NCI-H187 (cell line): ENCODE measurements at regions not wholly inside any gene's neighbourhood (a gene's known extent, or its start where the extent isn't known, plus 50 kb on each side); places are given as distances from the start of the nearest gene placed in this dataset.
"Not testable (repeated sequence)": the region's sequence is repeated elsewhere in the genome, so short reads cannot be mapped to it uniquely, and the experiment has no call there.

Experiments used
- DNase-seq, 2 experiments: peaks; one replicate each; lab custom pipeline; 2025; lab: John Stamatoyannopoulos, UW

DNA sequence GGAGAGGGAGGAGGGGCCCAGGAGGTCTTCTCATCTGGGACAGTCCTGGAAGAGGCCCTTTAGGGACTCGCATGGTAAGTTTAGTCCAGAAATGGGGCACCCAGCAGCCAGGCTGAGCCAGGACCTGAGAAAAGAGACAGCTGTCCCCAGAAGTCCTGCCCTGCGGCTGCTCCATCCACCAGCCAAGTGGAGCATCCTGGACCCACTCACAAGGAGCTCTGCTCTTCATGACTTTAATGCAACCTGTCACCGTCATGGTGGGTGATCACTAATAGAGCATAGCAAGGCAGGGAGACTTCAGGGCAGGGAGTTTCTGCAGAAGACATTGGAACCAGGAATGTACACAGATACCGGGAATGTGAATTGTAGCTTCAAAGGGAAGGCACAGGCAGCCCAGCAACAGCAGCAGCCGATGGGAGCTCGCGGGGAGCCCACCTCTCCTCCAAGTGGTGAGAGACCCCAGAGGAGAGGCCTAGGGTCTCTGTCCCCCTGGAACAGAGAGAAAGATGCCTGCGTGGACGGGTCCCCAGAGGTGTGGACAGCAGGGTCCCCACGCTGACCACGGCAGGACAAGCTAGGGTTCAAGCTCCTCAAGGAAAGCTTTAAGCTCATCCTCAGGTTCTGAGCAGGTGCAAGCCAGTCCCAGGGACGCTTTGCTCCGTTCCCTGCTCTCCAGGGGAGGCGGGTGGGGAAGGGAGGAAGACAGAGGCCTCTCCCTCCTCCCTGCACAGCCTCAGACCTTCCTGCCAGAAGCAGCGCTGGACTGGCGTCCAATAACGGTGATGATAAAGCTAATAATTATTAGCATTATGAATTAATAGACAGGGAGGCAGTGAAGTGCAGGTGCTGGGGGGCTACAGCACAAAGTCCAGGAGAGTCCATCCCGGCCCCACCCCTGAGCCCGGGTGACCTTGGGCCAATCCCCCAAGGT is 335.3 kb downstream of the ADGRD1 start:
- DNase-seq: not testable (repeated sequence)

DNA sequence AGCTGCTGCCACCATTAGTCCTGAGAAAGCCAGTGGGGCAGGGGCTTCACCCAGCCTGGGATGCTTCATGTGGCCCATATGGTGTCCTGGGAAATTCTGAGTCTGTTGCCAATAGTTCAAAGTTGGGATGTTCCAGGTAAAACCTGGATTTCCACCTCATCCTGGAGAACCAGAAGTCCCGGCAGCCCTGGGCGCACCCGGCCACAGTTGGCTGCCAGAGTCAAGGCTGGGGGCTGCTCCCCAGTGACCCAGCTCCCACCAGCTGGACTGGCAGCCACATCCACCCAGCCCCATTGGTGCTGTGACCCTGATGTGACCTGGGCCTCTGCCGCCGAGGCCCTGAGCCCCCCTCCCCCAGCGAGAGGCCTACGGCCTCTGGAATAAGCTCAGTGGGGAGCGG is 336.1 kb downstream of the ADGRD1 start:
- DNase-seq: not testable (repeated sequence)

DNA sequence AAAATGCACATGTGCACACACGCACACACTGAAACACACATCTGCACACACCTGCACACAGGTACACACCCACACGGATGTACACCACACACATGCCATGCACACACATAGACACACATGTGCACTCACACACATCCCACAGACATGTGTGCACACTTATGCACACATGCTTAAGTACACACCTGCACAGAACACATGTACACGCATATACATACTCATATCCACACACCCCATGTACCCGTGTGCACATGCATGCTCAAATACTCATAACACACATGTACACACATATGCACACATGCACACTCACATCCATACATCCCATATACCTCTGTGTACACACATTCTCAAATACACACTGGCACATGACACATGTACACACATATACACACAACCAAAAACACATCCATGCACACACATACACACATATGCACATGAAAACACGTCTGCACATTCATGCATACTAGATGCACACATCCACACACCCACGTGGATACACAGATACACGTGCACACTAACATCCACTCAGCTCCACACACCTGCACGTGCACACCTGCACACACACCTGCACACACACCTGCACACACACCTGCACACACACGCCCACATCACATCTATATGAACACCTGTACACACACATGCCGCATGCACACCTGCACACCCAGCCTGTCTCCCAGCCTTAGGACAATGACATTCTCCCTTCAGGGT is 336.7 kb downstream of the ADGRD1 start:
- no peak for DNase-seq

DNA sequence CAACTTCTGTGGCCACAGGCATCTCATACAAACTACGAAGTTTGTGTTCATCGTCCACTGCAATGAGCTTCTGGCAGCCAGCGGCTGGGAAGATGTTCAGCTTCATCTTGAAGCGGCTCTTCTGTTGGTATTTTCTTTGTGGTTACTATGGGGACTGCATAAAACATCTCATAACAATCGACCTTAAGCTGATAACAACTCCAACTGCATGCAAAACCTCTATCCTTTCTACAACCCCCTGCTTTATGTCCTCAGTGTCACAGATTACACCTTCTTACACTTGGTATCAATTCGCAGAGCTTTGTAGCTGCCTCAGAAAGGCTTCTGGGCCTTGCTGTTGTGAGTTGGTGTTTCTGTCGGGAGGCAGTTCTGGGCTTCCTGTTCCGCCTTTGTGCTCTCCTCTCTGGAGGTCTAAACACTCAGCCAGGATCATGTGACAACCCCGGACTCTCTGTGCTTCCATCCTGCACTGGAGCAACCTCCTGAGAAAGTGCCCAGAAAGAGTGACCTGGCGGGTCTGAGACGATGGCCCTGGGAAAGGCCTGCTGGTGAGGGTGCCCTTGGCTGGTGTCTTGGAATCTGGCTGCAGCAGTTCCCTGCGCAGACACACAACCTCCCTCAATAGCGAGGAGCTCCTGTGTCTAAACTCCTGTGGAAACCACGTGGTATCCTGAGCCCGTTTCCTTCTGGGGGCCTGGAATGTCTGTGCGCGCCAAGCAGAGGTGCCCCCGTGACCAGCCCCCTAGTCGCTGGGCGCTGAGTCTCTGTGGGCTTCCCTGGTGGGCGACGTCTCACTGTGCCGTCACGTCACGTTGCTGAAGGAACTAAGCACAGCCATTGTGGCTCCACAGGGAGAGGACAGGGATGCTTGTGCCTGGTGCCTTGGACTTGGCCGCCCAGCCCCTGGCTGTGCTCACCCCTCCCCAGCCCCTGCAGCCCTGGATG is 339.6 kb downstream of the ADGRD1 start:
- DNase-seq: not testable (repeated sequence)

DNA sequence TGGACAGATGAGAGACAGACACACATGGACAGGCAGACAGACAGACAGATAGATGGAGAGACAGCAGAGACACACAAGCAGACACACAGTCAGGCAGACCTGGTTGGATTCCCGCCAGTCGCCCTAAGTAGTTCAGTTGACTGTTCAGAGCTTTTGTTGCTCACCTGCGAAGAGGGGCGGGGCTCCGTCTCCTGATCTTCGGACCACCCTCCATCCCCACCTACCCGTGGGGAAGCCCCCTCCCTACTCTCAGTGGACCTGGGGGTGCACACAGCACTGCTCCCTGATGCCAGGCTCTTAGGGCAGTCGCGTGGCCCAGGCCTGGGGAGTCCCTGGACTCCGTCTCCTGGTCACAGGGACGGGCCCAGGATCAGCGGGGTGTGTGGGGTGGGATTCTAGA is 341.0 kb downstream of the ADGRD1 start:
- DNase-seq: not testable (repeated sequence)

DNA sequence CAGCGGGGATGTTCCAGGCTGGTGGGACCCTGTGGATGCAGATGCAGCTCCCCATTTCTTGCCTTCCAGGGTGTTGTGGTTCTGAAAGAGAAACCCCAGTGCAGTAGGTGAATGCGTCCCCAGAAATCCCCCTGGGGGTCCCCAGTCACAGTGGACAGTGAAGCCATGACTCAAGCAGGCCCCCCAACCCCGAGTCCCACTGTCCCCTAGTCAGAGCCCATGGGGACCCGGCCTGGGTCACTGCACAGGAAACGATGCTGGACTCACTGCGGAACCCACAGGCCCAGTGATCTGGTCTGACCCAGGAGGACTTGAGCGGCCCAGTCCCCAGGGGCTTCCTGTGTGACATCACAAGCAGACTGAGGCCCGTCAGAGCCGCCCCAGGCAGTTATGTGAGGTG is 341.4 kb downstream of the ADGRD1 start:
- not testable (repeated sequence) for DNase-seq

DNA sequence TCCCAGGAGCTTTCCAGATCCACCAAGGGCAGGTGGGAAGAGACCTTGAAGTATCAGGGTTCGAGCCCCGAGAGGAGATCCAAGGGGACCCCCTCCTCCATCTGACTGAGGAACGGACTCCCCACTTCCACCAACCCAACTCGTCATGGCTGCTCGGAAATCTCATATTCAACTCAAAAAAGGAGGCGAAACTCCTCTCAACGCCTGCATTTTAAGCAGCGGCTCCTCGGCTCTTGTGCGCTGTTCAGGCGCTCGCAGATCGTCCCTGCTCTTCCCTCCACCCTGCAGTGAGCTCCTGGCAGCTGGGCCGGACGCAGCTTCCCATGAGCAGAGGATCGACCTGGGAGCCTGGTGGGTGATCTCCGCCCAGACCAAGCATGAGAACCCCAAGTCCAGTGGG is 341.9 kb downstream of the ADGRD1 start:
- not testable (repeated sequence) for DNase-seq

DNA sequence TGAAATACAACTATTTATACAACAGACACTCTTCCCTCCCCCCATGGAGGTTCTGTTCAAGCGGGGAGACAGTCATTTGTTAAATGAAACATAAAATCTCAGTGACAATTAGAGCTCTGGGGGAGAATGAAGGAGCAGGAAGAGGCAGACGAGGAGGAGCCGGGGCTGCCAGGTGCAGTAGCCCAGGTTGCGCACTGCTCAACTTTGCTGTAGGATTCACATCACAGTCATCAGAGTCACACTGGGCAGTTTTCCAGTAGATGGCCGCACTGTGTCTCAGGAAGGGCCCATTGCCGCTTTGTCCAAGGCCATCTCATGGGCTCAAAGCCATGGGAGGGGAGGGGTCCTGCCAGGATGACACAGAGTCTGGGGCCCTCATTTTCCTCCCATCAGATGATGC is 342.4 kb downstream of the ADGRD1 start:
- DNase-seq: not testable (repeated sequence)

DNA sequence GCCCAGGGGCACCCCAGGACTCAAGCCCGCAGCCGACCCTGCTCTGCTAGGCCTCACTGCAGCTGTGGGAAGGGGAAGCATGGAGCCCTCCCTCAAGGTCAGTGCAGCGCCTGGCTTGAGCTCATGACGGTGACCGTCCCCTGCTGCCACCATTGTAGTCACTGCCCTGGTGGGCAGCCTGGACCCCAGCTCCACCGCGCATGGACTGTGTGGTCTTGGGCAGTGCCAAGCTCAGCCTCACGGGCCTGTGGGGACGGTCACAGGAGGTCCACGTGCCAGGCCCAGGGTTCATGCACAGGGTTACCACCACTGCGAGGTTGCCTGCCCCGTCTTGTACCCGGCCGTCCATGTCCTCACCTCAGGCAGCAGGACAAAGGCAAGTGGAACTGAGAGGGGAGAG is 342.9 kb downstream of the ADGRD1 start:
- not testable (repeated sequence) for DNase-seq

DNA sequence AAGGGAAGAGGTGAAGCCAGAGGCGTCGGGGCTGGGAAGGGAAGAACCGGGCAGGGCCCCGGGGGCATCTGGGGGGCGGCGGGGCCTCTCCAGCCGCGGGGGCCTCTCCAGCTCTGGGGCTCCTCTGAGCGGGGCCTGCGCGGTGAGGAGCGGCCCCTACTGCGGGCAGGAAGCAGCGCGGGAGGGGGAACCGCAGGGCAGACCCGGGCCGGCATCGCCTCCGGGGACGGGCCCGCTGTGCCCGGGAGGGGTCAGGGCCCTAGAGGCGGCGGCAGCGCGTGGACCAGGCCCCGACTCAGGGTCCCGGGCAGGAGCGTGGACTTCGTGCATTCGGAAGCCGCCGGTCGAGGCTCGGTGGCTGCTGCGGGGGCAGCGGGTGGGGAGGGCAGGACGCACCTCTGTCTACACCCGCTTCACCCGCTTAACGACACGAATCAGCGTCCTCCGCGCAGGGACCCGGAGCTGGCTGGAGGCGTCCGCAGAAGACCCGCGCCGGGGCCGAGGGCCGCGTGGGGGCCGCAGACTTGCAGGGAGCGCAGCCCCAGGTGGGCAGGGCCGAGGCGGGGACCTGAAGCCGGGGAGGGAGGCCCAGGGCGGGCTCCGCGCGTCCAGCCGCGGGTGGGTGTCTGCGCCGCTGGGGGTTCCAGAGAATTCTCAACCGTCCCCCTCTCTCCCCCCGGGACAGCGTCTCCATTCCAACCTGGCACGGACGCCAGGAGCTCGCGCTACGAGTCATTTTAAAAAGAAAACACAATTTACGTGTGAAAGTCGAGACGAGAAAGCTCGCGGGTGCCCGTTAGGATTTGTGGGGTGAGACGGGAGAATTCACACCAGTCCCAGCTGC is 345.0 kb downstream of the ADGRD1 start:
- DNase-seq: not testable (repeated sequence)

DNA sequence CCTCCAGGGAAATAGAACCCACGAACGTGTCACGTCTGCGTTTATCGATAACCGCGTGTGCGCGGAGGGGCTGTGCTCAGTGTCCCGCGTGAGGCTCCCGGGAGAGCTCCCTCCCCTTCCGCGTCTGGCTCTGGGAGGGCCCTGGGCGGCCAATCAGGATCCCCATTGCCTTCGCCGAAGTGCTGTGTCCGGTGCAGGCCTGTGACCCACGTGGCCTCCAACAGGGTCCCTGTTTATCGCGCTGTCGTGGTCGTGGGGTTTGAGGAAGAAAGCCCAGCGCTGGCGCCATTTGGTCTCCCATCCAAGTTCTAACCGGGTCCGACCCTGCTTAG is 345.6 kb downstream of the ADGRD1 start:
- DNase-seq: not testable (repeated sequence)

DNA sequence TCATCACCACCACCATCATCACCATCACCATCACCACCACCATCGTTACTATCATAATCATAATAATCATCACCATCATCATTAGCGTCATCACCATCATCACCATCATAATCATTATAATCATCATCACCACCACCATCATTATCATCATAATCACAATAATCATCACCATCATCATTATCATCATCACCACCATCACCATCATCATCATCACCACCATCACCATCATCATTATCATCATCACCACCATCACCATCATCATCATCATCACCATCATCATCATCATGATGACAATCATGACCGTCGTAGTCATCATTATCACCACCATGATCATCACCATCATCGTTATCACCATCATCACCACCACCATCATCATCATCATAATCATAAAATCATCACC is 349.9 kb downstream of the ADGRD1 start:
- not testable (repeated sequence) for DNase-seq

DNA sequence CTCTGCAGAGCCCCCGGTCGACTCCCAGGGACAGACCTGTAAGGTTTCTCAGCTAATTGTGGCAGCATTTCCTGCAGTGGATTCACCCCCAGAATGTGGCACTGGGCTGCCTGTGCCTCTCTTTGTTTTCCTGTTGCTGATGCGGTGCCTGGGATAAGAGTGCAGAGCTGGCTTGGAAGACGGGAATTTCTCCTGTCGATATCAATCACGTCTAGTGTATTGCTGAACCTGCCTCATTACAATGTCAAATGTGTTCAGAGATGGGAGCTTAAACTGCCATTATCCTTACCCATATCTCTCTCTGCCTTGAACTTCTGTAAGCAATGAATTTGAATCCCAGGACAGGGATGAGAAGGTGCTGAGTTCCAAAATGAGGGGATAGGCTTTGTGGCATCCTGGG is 350.9 kb downstream of the ADGRD1 start:
- DNase-seq: not testable (repeated sequence)

DNA sequence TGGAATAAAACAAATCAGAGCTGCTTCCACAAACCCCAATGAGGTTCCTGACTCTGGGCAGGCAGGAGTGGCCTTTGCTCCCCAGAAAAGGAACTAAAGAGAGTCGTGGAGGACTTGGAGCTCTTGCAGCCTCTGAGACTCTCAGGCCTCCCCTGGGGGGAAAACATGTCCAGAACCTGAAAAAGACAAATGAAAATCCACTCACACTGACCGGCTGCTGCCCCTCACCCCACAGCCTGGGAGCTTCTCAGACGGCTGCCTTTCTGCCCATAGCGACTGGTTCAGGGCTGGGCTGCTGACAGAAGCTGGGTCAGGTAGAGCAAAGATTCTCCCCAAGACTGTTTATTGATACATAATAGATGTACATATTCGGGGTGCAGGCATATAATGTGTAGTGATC is 356.0 kb downstream of the ADGRD1 start:
- no peak for DNase-seq

DNA sequence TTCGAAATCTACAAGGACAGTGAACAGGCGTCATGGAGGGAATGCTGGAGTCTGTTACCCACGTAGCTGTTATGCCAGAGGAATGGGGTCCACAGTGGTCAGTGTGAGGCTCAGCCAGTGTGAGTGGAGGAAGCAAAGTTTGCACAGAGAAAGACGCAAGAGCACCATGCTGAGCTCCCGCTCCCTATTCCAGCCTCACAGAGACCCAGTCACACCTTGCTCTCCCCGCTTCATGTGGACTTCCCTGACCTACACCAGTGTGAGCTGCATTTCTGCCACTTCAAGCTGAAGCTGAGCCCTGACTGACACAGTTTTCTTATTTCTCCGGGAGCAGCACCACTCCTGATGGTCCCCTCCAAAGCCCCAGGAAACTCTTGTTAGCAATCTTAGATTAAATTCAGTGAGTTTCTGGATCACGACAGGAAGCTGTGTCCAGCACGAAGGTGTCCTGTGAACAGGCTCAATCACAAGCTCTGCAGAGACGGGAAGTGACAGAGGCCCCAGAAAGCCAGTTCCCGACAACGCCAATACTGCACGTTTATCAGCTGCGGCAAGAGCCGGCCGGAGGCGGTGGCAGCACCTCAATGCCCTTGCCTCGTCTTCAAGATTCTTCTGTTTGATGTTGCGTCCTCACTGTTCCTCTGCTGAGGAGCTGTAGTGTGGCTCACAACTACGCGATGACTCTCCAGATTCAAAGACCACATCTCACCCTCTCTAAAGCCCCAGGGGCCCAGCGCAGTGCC is 356.7 kb downstream of the ADGRD1 start:
- not testable (repeated sequence) for DNase-seq

DNA sequence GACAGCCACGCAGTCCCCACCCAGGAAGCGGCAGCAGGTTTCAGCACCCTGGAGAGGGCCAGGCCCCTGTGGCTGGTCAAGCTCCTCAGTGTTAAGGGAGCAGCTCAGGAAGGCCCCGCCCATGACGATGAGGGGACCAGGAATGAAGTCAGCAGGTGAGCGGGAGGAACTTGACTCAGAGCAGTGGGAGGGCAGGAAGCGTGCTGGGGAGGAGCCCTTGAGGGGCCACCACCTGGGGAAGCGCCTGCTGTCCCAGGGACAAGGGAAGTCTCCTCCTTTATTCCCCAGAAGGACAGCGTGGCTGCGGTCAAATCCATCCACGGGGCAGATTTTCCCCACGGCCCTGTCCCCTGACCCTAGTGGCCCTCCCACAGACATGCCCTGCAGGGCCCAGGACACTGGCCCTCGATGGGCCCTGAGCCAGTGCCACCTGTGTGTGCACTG is 357.6 kb downstream of the ADGRD1 start:
- not testable (repeated sequence) for DNase-seq

DNA sequence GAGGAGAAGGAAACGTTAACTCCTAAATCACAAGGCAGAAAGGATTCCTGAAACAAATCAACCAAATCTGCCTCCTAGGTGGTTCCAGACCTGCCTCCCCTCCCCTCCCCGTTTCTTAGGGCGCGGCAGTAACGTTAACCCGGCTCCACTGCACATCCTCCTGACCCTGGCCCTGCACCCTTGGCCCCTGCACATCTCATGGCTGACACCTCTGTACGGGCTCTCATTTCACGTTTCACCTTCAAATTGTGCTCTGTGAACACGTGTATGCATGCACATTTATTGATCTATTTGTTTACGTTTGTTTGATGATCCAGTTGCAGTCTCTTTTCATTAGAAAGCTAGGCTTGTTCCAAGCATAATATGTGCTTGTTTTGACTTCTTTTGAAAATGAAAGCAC is 358.1 kb downstream of the ADGRD1 start:
- no peak for DNase-seq

DNA sequence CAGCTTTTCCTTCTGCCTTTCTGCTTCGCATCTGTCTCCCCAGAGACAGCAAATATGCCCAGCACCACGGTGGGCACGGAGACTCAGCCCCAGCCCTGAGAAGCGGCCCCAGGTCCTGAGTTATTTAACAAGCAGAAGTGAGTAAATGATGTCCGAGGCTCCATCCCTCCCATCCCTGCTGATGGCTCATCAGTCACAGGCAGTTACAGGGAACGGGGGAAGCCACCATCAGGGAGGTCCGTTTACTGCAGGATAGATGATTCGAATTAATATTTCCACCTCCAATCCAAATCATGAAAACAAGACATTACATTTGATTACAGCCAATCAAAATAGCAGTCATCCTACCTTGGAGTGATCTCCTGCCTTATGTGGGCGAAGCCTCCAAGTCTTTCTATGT is 358.7 kb downstream of the ADGRD1 start:
- DNase-seq: not testable (repeated sequence)

DNA sequence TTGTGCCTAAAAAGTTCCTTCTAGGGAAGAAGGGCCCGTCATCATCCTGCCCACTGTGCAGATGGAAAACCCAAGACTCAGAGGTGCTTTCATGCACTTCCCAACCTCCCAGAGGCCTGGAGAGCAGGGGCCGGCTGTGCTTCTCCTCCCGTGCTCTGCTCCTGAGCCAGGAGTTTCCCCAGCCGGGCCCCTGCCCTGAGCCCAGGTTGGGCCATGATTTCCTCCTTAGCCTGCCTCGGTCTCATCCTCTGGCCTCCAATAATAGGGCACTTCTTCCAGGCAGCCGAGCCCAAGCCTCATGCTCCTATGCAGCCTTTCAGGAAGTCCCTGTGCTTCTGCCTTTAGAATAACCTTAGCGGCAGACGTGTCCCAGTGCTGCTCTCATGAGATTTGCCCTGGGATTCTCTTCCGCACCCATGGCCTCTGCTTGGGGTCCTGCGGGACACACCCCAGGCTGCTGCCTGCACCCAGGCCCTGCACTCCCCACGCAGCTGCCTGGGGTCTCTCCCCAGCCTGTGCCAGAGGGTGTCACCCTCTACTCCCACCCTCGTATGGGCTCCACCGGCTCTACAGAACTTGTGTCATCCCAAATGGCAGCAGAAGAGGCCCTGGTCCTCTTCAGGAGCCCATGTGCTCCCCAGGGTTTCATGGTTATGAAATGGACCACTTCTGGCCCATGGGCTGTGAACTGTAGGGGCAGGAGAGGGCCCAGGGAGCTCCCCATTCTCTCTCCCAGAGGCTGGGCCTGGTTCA is 359.3 kb downstream of the ADGRD1 start:
- no peak for DNase-seq

DNA sequence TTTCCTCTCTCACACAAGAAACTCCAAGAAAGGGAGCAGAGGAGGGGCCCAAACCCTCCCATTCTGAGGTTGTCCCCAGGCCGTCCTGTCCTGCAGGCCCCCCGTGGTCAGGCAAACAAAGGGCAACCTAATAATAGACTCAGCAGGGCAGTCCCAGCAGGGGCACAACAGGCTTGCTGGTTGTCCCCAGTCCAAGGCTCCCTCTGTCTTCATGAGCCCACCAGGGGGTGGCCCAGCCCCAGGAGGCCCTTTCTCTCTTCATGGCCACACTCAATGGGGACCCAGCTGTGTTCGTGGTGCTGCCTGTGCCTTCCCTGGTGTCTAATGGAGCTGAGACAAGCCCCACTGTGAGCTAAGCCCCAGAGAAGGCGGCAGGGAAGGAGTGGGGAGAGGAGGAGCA is 359.9 kb downstream of the ADGRD1 start:
- DNase-seq: no peak
